RWPE2 (cell line): ENCODE measurements at regions not wholly inside any gene's neighbourhood (a gene's known extent, or its start where the extent isn't known, plus 50 kb on each side); places are given as distances from the start of the nearest gene placed in this dataset.

ENCODE experiments used
- ATAC-seq: fragments of 200-7000 bp; cut with Tn5 transposase; 3 replicates; pipeline ENCODE4 v1.9.1; 2021; ENCODE audit warnings: low read depth
- DNase-seq: peaks from one replicate; pipeline ENCODE4 v3.0.0-alpha.2; 2020; ENCODE audit warnings: low spot score
- H3K27ac ChIP-seq: fragments of 450-650 bp; 2 replicates; pipeline ENCODE4 v1.5.1; 2017; ENCODE audit warnings: mild to moderate bottlenecking; ENCODE audit not compliant: poor library complexity, severe bottlenecking
- H3K27me3 ChIP-seq: fragments of 250-450 bp; sonication (Bioruptor Pico); 2 replicates; pipeline ENCODE4 v1.5.1; 2021; ENCODE audit warnings: mild to moderate bottlenecking, moderate library complexity; ENCODE audit not compliant: insufficient read depth, poor library complexity, severe bottlenecking
- H3K36me3 ChIP-seq: fragments of 250-450 bp; sonication (Bioruptor Pico); 2 replicates; pipeline ENCODE4 v1.5.1; 2020; ENCODE audit warnings: low read depth, mild to moderate bottlenecking, moderate library complexity
- H3K4me1 ChIP-seq: fragments of 250-450 bp; sonication (Bioruptor Pico); 2 replicates; pipeline ENCODE4 v1.5.1; 2021; ENCODE audit warnings: mild to moderate bottlenecking, moderate library complexity; ENCODE audit not compliant: insufficient read depth, poor library complexity, severe bottlenecking
- H3K4me3 ChIP-seq: fragments of 250-450 bp; sonication (Bioruptor Pico); 2 replicates; pipeline ENCODE4 v1.5.1; 2021; ENCODE audit warnings: mild to moderate bottlenecking, moderate library complexity; ENCODE audit not compliant: severe bottlenecking
- H3K9me3 ChIP-seq: fragments of 250-450 bp; sonication (Bioruptor Pico); 2 replicates; pipeline ENCODE4 v1.5.1; 2021; ENCODE audit warnings: mild to moderate bottlenecking, moderate library complexity; ENCODE audit not compliant: severe bottlenecking
- CTCF ChIP-seq: fragments of 450-650 bp; IDR thresholded peaks from one replicate; pipeline ENCODE4 v1.5.1; 2017; ENCODE audit warnings: mild to moderate bottlenecking, moderate library complexity; ENCODE audit not compliant: poor library complexity, severe bottlenecking

- ATAC-seq (no peak), DNase-seq (no peak)
- no peaks in the 10 kb centered on the region for H3K9me3 ChIP-seq
- H3K4me1 ChIP-seq: no peaks in the 10 kb centered on the region
- H3K4me3 ChIP-seq: no peak overlapping the region
- no peak overlapping the region for H3K27ac ChIP-seq
- H3K36me3 ChIP-seq: no peaks in the 10 kb centered on the region
- no peak for TF ChIP-seq CTCF
- H3K27me3 ChIP-seq: no peaks in the 10 kb centered on the region
Observed at GRCh38 chr17:12568358-12569251, 97.1 kb upstream of the MYOCD start.

GRCh38 chr17:12571606-12572005, 94.1 kb upstream of the MYOCD start:
- DNase-seq (no peak), ATAC-seq (no peak)
- Histone ChIP-seq H3K27ac (no peak overlapping the region), H3K4me3 (no peak overlapping the region), H3K36me3 (no peaks in the 10 kb centered on the region), H3K4me1 (no peaks in the 10 kb centered on the region), H3K27me3 (no peaks in the 10 kb centered on the region), H3K9me3 (no peaks in the 10 kb centered on the region)
- no peak for TF ChIP-seq CTCF

- ATAC-seq: no peak
- DNase-seq: no peak
- Histone ChIP-seq H3K9me3 (no peaks in the 10 kb centered on the region), H3K4me1 (no peaks in the 10 kb centered on the region), H3K27me3 (no peaks in the 10 kb centered on the region), H3K27ac (no peak overlapping the region), H3K4me3 (no peak overlapping the region), H3K36me3 (no peaks in the 10 kb centered on the region)
- TF ChIP-seq CTCF: no peak
Observed at GRCh38 chr17:12574525-12574924, 91.2 kb upstream of the MYOCD start.

- no peak for DNase-seq
- Histone ChIP-seq H3K27ac (no peak overlapping the region), H3K9me3 (no peaks in the 10 kb centered on the region), H3K4me3 (no peak overlapping the region), H3K36me3 (no peaks in the 10 kb centered on the region), H3K4me1 (no peaks in the 10 kb centered on the region), H3K27me3 (no peaks in the 10 kb centered on the region)
- no peak for ATAC-seq
- TF ChIP-seq CTCF: no peak
Observed at GRCh38 chr17:12575641-12576040, 90.0 kb upstream of the MYOCD start.

- no peak for TF ChIP-seq CTCF
- ATAC-seq (no peak), DNase-seq (no peak)
- Histone ChIP-seq H3K4me1 (no peaks in the 10 kb centered on the region), H3K27me3 (no peaks in the 10 kb centered on the region), H3K9me3 (no peaks in the 10 kb centered on the region), H3K27ac (no peak overlapping the region), H3K36me3 (no peaks in the 10 kb centered on the region), H3K4me3 (no peak overlapping the region)
Observed at GRCh38 chr17:12579288-12579687, 86.4 kb upstream of the MYOCD start.
